Astrocyte of the hippocampus (primary cell): ENCODE measurements at regions not wholly inside any gene's neighbourhood (a gene's known extent, or its start where the extent isn't known, plus 50 kb on each side); places are given as distances from the start of the nearest gene placed in this dataset.

ENCODE experiments used
- DNase-seq: peaks from one replicate; pipeline ENCODE4 v3.0.0; 2011; ENCODE audit warnings: low read depth, low spot score

- DNase-seq: no peak
Measured at GRCh38 chr15:47553947-47554346, 163.4 kb upstream of the SEMA6D start.

- no peak for DNase-seq
Measured at GRCh38 chr15:47561102-47561501, 156.2 kb upstream of the SEMA6D start.

GRCh38 chr15:47565949-47566348 is 151.4 kb upstream of the SEMA6D start:
- DNase-seq: no peak

GRCh38 chr15:47566610-47567009 is 150.7 kb upstream of the SEMA6D start:
- DNase-seq: no peak

GRCh38 chr15:47568030-47568429 is 149.3 kb upstream of the SEMA6D start:
- DNase-seq: no peak

GRCh38 chr15:47570044-47570443 is 147.3 kb upstream of the SEMA6D start:
- DNase-seq: no peak

GRCh38 chr15:47570451-47570850 is 146.9 kb upstream of the SEMA6D start:
- no peak for DNase-seq

- DNase-seq: peak; percentile 78
Measured at GRCh38 chr15:47570881-47571640, 146.2 kb upstream of the SEMA6D start.

- DNase-seq: no peak
Measured at GRCh38 chr15:47573673-47574072, 143.6 kb upstream of the SEMA6D start.

- no peak for DNase-seq
Measured at GRCh38 chr15:47577000-47577399, 140.3 kb upstream of the SEMA6D start.

- no peak for DNase-seq
Measured at GRCh38 chr15:47577461-47577860, 139.8 kb upstream of the SEMA6D start.

- DNase-seq: no peak
Measured at GRCh38 chr15:47582233-47582632, 135.1 kb upstream of the SEMA6D start.

- no peak for DNase-seq
Measured at GRCh38 chr15:47584316-47584715, 133.0 kb upstream of the SEMA6D start.

GRCh38 chr15:47586653-47587224 is 130.6 kb upstream of the SEMA6D start:
- DNase-seq: no peak

GRCh38 chr15:47587940-47588802 is 129.1 kb upstream of the SEMA6D start:
- DNase-seq: peak; percentile 4

- peak; percentile 6 for DNase-seq
Measured at GRCh38 chr15:47588958-47589357, 128.3 kb upstream of the SEMA6D start.

GRCh38 chr15:47598996-47599395 is 118.3 kb upstream of the SEMA6D start:
- no peak for DNase-seq

- no peak for DNase-seq
Measured at GRCh38 chr15:47599806-47600205, 117.5 kb upstream of the SEMA6D start.

GRCh38 chr15:47602121-47602520 is 115.2 kb upstream of the SEMA6D start:
- no peak for DNase-seq

GRCh38 chr15:47603026-47603425 is 114.3 kb upstream of the SEMA6D start:
- no peak for DNase-seq

GRCh38 chr15:47607695-47608094 is 109.6 kb upstream of the SEMA6D start:
- DNase-seq: peak; percentile 31

- DNase-seq: no peak
Measured at GRCh38 chr15:47609693-47610092, 107.6 kb upstream of the SEMA6D start.

GRCh38 chr15:47610736-47611135 is 106.6 kb upstream of the SEMA6D start:
- no peak for DNase-seq
